ENCODE measurements at regions not wholly inside any gene's neighbourhood (a gene's known extent, or its start where the extent isn't known, plus 50 kb on each side); places are given as distances from the start of the nearest gene placed in this dataset.
"Not testable (repeated sequence)": the region's sequence is repeated elsewhere in the genome, so short reads cannot be mapped to it uniquely, and the experiment has no call there.

DNA sequence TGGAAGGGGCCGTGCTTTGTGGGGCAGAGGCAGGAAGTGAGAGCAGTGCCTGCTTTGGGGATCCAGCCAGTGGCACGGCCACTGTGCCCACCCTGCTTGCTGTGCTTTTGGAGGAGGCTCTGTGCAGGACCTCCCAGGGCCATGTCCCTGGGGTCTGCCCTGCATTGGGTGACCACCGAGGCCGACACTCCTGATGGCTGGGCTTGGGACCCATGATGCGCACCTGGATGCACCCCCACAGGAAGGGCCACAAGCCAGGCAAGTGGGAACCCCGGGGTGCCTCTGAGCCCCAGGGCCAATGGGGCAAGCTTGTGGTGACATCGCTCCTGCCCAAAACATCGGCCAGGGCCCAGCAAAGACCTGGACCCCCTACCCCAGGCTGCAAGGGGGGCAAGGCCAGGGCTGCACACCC is 738.6 kb upstream of the GJE1 start:
- in situ Hi-C loops (cut with HindIII; ENCODE audit: low sequenced_read_pairs), result no loop called here
- DNase-seq (ENCODE audit: low spot score), result no peak

DNA sequence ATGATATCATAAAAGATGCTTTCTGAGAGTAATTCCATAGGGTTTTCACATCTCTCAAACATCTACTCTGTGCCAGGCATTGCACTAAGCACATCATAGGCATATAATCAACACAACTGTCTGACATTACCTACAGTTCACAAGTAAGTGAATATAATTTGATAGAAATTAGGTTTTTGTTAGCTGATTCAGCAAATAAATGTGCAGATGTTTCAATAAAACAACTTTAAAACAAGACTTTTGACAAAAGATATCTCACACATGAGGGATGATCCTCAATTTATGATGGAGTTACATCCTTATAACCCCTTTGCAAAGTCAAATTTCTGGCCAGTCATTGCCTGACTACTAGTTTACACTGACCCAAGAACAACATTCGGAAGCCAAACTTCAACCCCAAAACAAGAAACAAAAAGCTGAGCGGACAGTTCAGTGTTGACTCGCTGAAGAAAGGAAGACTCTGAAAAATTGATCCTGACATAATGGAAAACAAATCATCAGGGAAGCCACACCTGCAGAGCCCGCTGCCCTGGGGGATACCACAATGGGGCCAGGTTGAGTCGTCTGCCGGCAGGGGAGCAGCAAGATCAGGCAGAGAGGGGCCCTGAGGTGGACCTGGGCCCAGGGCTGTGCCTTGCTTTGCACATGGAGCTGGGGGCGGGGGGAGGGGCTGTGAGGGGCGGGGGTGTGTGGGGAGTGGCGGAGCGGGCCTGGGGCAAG is 739.2 kb upstream of the GJE1 start:
- no peak for DNase-seq (ENCODE audit: low spot score)
- in situ Hi-C loops (cut with HindIII; ENCODE audit: low sequenced_read_pairs), result no loop called here

DNA sequence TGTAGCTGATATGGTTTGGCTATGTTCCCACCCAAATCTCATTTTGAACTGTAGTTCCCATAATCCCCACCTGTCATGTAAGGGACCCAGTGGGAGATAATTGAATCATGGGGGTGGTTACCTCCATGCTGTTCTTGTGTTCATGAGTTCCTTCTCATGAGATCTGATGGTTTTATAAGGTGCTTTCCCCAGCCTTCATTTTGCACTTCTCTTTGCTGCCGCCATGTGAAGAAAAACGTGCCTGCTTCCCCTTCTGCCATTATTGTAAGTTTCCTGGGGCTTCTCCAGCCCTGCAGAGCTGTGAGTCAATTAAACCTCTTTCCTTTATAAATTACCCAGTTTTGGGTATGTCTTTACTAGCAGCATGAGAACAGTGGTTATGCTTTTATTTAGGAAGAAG is 741.6 kb upstream of the GJE1 start:
- DNase-seq (ENCODE audit: low spot score); in situ Hi-C loops (cut with HindIII; ENCODE audit: low sequenced_read_pairs): not testable (repeated sequence)

DNA sequence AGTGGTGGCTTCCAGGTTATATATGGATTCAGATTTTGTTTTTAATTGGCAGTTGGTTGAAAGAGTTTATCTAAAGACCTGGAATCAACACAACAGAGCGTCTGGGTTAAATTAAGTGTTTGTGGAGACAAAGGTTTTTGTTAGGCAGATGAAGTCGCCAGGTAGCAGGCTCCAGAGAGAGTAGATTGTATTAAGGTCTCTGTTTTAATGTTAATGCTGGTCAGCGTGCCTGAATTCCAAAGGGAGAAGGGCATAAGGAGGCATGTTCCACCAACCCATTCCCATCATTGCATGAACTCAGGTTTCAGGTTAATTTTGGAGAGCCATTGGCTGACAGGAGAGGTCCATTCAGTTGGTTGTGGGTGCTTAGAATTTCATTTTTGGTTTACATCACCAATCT is 744.1 kb upstream of the GJE1 start:
- no peak for DNase-seq (ENCODE audit: low spot score)
- in situ Hi-C loops (cut with HindIII; ENCODE audit: low sequenced_read_pairs), result no loop called here

DNA sequence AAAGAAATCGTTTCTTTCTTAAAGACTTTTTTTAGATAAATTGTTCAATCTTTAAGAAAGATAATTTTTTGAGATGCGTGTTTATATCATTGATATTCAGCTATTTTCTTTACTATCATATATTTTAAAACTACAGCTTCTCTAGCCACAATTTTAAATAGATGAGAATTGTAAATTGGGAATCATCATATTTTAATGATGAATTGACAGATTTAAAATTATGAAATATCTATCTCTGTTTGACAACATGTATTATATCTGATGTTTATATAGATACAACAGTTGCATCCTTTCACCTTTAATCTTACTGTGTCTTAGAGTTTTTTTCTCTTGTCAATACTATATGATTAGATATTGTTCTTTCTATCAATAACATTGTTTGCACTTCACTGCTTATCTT is 762.3 kb upstream of the GJE1 start:
- in situ Hi-C loops (cut with HindIII; ENCODE audit: low sequenced_read_pairs), result no loop called here
- no peak for DNase-seq (ENCODE audit: low spot score)

DNA sequence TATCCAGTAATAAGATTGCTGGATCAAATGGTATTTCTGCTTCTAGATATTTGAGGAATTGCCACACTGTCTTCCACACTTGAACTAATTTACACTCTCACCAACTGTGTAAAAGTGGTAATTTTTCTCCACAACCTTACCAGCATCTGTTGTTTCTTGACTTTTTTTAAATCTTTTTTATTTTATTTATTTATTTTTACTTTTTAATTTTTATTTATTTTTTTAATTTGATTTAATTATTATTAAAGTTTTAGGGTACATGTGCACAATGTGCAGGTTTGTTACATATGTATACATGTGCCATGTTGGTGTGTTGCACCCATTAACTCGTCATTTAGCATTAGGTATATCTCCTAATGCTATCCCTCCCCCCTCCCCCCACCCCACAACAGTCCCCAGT is 765.9 kb upstream of the GJE1 start:
- in situ Hi-C loops (cut with HindIII; ENCODE audit: low sequenced_read_pairs); DNase-seq (ENCODE audit: low spot score): not testable (repeated sequence)

DNA sequence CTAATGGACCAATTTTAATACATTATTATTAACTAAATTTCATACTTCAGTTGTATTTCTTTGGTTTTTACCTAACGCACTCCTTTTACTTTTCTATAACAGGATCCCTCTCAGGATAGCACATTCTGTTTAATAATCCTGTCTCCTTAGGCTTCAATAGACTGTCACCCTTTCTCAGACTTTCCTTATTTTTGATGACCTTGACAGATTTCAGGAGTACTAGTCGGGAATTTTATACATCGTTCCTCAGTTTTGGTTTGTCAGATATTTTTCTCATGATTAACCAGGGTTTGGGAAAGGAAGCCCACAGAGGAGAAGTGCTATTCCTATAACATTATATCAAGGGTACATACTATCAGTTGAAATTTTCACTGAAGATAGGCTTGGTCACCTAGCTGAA is 768.0 kb upstream of the GJE1 start:
- in situ Hi-C loops (cut with HindIII; ENCODE audit: low sequenced_read_pairs), result no loop called here
- DNase-seq (ENCODE audit: low spot score), result no peak

DNA sequence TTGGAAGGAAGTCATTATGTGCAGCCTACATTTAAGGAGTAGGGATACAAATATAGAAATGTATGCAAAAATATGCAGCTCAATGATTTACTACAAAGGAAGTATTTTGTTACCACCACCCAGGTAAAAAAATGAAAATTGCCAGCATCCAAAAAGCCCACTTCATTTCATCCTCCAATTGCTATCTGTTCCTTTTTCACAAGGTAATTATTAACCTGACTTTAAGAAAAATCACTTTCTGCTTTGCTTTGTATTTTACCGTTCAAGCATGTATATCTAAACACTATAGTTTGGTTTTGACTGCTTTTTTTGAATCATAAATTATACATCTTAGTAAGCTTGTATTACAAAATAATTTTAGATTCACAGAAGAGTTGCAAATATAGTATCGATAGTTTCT is 768.5 kb upstream of the GJE1 start:
- in situ Hi-C loops (cut with HindIII; ENCODE audit: low sequenced_read_pairs), result no loop called here
- DNase-seq (ENCODE audit: low spot score), result no peak

DNA sequence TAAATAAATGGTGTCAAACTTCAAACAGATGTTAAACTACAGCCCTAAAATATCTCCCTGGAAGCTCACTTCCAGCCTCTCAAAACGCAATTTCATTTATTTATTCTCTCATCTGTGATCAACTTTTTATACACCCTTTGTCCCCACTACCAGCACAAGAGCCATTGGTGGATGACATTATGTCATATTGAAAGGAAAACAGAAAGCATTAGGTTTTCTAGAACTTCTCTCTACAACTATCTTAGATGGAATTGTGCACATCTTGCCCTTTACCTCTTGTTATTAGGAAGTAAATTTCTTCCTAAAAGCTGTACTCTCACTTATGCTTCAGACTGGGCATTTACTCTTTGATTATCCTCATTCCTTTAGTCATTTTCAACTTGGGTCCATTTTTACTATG is 771.2 kb upstream of the GJE1 start:
- in situ Hi-C loops (cut with HindIII; ENCODE audit: low sequenced_read_pairs), result no loop called here
- no peak for DNase-seq (ENCODE audit: low spot score)

DNA sequence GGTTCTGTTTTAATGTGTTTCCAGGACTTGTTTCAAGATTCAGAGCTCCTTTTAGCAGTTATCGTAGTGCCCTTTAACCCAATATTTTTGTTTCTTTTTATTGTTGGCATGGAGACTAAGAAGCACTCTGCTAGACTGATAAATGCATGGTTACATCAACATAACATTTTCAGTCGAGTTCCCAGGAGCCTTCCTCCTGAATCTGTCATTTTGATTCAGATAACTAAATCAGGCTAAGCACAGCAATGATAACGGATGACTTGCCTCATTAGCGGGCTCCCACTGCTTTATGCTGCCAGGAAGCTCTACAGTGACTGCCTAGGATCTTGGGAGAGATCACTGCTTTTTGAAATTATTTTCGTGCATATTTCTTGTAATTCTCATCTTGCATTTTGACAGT is 772.8 kb upstream of the GJE1 start:
- DNase-seq (ENCODE audit: low spot score), result no peak
- in situ Hi-C loops (cut with HindIII; ENCODE audit: low sequenced_read_pairs), result no loop called here

DNA sequence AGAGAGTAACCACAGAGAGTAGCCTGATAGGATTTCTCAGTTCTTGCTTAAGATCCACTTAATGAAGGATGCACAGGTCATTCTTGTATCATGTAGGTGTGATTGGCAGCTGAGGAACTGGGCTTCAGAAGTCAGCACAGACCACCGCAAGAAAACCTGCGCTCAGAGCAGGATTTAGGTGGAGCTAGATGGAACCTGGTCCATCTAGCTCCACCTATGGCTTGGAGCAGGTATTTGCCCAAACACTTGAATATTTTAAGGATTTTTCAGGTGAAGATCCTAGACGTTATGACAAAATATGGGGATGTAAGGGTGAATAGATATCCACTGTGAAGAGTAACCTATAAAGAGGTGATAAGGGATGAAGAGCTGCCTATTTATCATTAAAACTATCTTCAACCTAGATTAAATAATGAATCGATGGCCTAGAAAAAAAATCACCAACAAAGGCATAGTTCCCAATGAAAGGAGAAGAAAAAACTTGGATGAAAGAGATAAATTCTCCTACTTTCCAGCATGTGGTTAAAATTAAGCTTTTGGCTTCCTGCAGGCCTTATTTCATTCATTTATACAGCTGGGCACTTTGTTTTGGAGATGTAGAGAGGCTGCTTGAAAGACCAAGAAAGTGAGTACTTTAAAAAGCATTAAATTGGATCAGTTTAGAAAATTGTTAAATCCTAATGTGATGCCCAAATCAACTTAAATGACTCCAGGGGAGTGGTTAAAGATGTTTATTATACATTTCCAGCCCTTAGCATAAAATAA is 778.4 kb upstream of the GJE1 start:
- no peak for DNase-seq (ENCODE audit: low spot score)

DNA sequence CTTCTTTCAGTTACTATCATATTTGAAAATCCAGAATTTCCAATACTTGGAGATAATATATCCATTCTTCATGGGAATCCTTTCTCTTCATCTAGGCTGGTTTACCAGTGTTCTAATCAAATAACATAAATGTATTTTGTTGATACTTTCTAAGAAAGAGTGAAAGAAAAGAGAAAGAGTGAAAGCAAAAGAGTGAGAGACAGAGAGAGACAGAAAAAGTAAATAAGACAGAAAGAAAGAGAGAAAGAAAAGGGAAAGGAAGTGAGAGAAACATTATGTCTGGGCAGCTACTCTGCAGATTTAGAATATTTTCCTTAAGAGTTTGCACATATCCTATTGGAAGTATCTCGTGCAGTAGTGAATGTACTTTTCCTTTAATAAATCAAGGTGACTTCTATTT is 781.0 kb upstream of the GJE1 start:
- no peak for DNase-seq (ENCODE audit: low spot score)
- in situ Hi-C loops (cut with HindIII; ENCODE audit: low sequenced_read_pairs), result no loop called here

More for the DNA sequence above, 778.4 kb upstream of the GJE1 start:
- in situ Hi-C loops (cut with HindIII; ENCODE audit: low sequenced_read_pairs), result no loop called here

DNA sequence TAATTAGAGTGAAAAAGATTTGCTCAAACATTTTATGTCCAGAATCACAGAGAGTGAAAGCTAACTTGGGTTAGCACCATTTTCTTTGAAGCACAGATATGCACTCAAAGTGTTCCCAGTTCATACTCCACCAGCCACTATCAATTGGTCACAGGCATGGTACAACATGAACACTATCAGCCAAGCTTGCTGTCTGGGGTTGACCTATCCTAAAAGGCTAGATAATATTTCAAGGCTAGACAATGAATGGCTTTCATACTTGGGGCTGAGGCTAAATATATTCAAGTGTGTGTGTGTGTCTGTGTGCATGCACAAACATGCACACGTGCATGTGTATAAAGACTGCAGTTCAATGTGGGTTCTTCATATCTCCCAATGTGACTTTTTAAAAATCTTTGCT is 783.0 kb upstream of the GJE1 start:
- in situ Hi-C loops (cut with HindIII; ENCODE audit: low sequenced_read_pairs), result no loop called here

DNA sequence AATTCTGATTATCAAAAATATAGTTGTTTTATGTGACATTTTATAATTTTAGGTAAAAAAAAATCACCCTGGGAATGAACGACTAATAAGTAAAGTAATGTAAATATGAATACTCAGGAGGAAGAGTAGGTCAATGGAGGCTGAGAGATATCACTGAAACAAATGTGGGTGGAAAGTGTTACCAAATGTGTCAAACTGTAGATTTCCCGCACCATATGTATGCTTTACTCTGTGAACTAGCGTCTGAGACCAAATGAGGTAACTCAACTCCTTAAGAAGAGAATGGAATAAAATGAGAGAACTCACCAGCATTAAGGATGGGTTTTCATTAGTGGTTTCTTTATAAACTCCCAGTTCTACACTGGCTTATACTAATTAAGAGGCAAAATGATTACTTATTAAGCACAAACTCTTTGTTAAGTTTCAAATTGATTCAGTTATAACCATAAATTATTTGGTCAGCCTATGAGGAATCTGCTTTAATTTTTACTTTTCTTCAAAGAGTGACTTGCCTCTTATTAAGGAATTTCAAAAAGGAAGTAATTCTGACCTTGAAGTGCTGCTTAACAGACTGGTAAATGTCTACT is 784.7 kb upstream of the GJE1 start:
- in situ Hi-C loops (cut with HindIII; ENCODE audit: low sequenced_read_pairs), result no loop called here

More for the DNA sequence above, 783.0 kb upstream of the GJE1 start:
- DNase-seq (ENCODE audit: low spot score), result no peak

DNA sequence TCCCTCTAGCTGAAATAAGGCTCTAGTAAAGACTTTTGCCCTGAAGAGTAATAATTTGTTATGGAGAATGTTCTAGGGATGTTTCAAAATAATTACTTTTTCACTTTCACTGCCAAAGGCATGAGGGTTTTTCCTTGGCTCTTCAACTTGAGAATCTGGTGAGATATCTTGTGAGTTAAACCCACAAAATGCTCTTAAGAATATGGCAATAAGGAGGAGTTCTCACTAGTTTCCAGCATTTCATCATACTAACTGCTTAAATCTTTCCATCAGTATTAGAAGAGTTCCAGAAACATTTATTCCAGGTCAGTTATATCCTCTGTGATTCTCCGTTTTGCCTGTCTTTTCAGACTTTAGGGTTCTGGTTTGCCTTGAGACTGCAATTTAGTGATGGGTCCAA is 785.6 kb upstream of the GJE1 start:
- in situ Hi-C loops (cut with HindIII; ENCODE audit: low sequenced_read_pairs), result no loop called here
- no peak for DNase-seq (ENCODE audit: low spot score)

More for the DNA sequence above, 784.7 kb upstream of the GJE1 start:
- DNase-seq (ENCODE audit: low spot score), result no peak

DNA sequence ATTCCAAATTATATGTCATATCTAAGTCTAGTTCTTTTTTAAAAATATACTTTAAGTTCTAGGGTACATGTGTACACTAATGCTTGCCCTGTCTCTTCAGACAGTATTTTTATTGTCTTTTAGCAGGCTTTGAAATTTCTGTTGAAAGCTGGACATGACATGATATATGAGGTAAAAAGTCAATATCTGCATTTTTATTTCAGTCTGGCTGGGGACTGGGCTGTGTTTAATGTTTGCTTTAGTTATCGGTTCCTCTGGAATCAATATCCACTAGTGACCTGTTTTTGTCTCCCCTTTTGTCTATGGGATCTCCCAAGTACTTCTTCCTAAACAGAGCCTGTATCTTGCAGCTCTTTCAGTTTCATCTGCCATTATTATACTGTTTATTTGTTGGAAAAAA is 786.2 kb upstream of the GJE1 start:
- DNase-seq (ENCODE audit: low spot score), result no peak
- in situ Hi-C loops (cut with HindIII; ENCODE audit: low sequenced_read_pairs), result no loop called here

DNA sequence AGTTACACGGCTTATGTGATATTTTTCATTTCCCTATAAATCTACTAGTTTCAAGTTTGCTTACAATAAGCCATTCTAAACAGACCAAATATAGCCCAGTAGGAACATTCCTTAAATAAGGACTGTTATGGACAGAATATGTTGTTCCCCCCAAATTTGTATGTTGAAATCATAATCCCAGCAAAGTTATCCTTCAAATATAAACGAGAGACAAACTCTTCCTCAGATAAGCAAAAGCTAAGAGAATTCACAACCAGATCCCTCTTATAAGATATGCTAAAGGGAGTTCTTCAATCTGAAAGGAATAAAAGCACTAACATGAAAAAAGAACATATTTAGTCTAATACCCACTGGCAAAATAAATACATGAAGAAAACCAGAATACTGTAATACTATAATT is 795.5 kb upstream of the GJE1 start:
- in situ Hi-C loops (cut with HindIII; ENCODE audit: low sequenced_read_pairs), result no loop called here
- DNase-seq (ENCODE audit: low spot score), result no peak

DNA sequence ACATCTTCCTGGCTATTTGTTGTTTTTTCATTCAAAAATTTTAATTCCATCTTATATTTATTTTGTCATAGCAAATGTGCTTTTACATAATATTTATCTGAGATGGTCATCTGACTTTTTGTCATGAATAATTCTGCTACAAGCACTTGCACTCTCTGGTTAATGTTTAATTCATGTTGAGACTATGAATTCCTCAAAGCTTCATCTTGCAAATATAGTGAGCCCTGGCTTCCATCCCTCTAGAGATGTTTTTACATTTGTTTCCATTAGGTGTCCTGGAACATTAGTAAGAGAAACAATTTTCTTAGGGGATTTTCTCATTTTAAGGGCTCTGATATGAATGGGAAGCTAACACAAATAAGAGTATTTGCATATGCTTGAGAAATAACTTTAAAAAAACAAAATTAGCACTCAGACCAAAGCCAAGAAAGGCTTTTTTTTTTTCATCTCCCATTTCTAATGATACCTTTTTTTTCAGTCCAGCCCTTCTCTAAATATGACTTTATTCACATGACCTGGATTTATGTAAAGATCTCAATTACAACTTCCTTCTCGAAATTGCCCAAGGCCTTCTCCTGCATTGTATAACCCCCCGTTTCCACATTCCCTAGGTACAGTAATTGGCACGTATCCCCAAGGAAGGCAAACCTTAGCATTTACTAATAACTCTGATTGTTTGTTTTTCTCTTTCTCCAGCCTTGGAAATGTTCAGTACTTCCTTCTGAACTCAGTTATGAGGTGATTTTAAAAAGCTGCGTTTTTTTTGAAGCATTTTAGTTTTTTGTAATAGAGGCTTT is 797.0 kb upstream of the GJE1 start:
- DNase-seq (ENCODE audit: low spot score), result no peak
- in situ Hi-C loops (cut with HindIII; ENCODE audit: low sequenced_read_pairs), result no loop called here

DNA sequence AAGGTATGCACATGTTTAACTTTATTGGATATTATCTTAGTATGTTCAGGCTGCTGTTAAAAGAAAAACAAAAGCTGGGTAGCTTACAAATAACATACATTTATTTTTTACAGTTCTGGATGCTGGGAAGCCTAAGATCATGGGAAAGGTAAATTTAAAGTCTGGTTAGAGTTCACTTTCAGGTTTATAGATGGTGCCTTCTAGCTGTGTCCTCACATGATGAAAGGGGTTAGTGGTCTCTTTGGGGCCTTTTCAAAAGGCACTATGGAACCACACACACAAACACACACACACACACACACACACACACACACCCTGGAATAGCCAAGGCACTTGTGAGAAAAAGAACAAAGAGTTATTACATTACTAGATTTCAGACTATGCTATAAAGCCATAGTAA is 805.8 kb upstream of the GJE1 start:
- in situ Hi-C loops (cut with HindIII; ENCODE audit: low sequenced_read_pairs), result no loop called here

DNA sequence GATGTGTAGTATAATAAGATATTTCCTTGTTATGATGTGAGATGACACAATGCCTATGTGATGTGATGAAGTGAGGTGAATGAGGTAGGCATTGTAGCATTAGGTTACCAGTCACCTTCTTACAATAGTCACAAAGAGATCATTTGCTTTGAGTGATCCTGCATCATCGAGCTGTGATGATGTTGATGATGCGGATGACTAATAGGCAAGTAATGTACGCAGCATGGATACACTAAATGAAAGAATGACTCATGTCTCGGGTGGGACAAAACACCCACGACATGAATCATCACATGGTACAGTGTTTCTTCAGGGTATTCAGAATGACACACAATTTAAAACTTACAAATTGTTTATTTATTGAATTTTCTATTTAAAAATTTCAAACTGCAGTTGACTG is 806.3 kb upstream of the GJE1 start:
- no peak for DNase-seq (ENCODE audit: low spot score)
- in situ Hi-C loops (cut with HindIII; ENCODE audit: low sequenced_read_pairs), result no loop called here

More for the DNA sequence above, 805.8 kb upstream of the GJE1 start:
- no peak for DNase-seq (ENCODE audit: low spot score)
